WTC11 (cell line): ENCODE measurements at regions not wholly inside any gene's neighbourhood (a gene's known extent, or its start where the extent isn't known, plus 50 kb on each side); places are given as distances from the start of the nearest gene placed in this dataset.

Experiments used
- ATAC-seq: fragments of 200-7000 bp; cut with Tn5 transposase; 2 replicates; pipeline ENCODE4 v1.10.0; 2021; ENCODE audit warnings: mild to moderate bottlenecking, moderate library complexity
- CTCF ChIA-PET: fragments of 300-600 bp; sonication (Branson Sonifier 250); formaldehyde crosslinking; loops from one replicate; lab custom pipeline; 2021; ENCODE audit warnings: antibody characterized with exemption; lab: Charles Lee
- POLR2A ChIA-PET: fragments of 350-600 bp; sonication (Branson Sonifier 250); formaldehyde crosslinking; loops from one replicate; lab custom pipeline; 2021; ENCODE audit warnings: antibody characterized with exemption; lab: Charles Lee
- DNase-seq: peaks from one replicate; pipeline ENCODE4 v3.0.0; 2021; ENCODE audit warnings: low spot score
- H3K27ac Mint-ChIP-seq: 2 replicates; pipeline ENCODE4 v1.8.0; 2021; ENCODE audit warnings: mixed read lengths
- H3K27me3 Mint-ChIP-seq: 2 replicates; pipeline ENCODE4 v1.8.0; 2021; ENCODE audit warnings: low read depth, mild to moderate bottlenecking, moderate library complexity, mixed read lengths
- H3K36me3 Mint-ChIP-seq: 2 replicates; pipeline ENCODE4 v1.8.0; 2021; ENCODE audit warnings: mixed read lengths
- H3K4me1 Mint-ChIP-seq: 2 replicates; pipeline ENCODE4 v1.8.0; 2022; ENCODE audit warnings: mixed read lengths
- H3K4me3 Mint-ChIP-seq: 2 replicates; pipeline ENCODE4 v1.8.0; 2021; ENCODE audit warnings: mild to moderate bottlenecking, moderate library complexity, mixed read lengths
- H3K9me3 Mint-ChIP-seq: 2 replicates; pipeline ENCODE4 v1.8.0; 2021; ENCODE audit warnings: mixed read lengths
- ATF2 ChIP-seq: sonication (generic); formaldehyde crosslinking; IDR thresholded peaks from 2 replicates; pipeline ENCODE4 v1.8.1; 2022; ENCODE audit warnings: low read depth, missing genetic modification reagents, borderline replicate concordance
- ATF6 ChIP-seq: sonication (generic); formaldehyde crosslinking; IDR thresholded peaks from 2 replicates; pipeline ENCODE4 v1.8.1; 2023; ENCODE audit warnings: mild to moderate bottlenecking, missing genetic modification reagents
- ELF4 ChIP-seq: sonication (generic); formaldehyde crosslinking; IDR thresholded peaks from 2 replicates; pipeline ENCODE4 v1.8.1; 2022; ENCODE audit warnings: low read depth, mild to moderate bottlenecking, moderate library complexity, missing genetic modification reagents
- JAZF1 ChIP-seq: fragments of 250-450 bp; sonication (Bioruptor Pico); IDR thresholded peaks from 2 replicates; pipeline ENCODE4 v1.9.0; 2021; ENCODE audit warnings: moderate library complexity, mild to moderate bottlenecking, inconsistent platforms
- MXD4 ChIP-seq: fragments of 250-450 bp; sonication (Bioruptor Pico); IDR thresholded peaks from 2 replicates; pipeline ENCODE4 v1.8.0; 2021; ENCODE audit warnings: mild to moderate bottlenecking, moderate library complexity, borderline replicate concordance
- MYBL2 ChIP-seq: sonication (generic); formaldehyde crosslinking; IDR thresholded peaks from 2 replicates; pipeline ENCODE4 v1.8.1; 2023; ENCODE audit warnings: mild to moderate bottlenecking, moderate library complexity, missing genetic modification reagents
- NR2C2 ChIP-seq: sonication (generic); formaldehyde crosslinking; IDR thresholded peaks from 2 replicates; pipeline ENCODE4 v1.8.0; 2022; ENCODE audit warnings: mild to moderate bottlenecking, missing genetic modification reagents
- SMAD3 ChIP-seq: sonication (generic); formaldehyde crosslinking; IDR thresholded peaks from 2 replicates; pipeline ENCODE4 v1.8.0; 2022; ENCODE audit warnings: missing genetic modification reagents, mild to moderate bottlenecking, borderline replicate concordance
- SOX15 ChIP-seq: fragments of 250-450 bp; sonication (Bioruptor Pico); IDR thresholded peaks from 2 replicates; pipeline ENCODE4 v1.9.0; 2021; ENCODE audit warnings: mild to moderate bottlenecking
- TCF7 ChIP-seq: sonication (generic); formaldehyde crosslinking; IDR thresholded peaks from 2 replicates; pipeline ENCODE4 v1.8.0; 2022; ENCODE audit warnings: mild to moderate bottlenecking, low read depth, missing genetic modification reagents, moderate library complexity
- TEAD1 ChIP-seq: sonication (generic); formaldehyde crosslinking; IDR thresholded peaks from 2 replicates; pipeline ENCODE4 v1.8.0; 2022; ENCODE audit warnings: mild to moderate bottlenecking, missing genetic modification reagents
- TEAD4 ChIP-seq: sonication (generic); formaldehyde crosslinking; IDR thresholded peaks from 2 replicates; pipeline ENCODE4 v1.8.0; 2022; ENCODE audit warnings: mild to moderate bottlenecking, missing genetic modification reagents
- USF1 ChIP-seq: sonication (generic); formaldehyde crosslinking; IDR thresholded peaks from 2 replicates; pipeline ENCODE4 v1.8.0; 2022; ENCODE audit warnings: mild to moderate bottlenecking, missing genetic modification reagents
- ZNF121 ChIP-seq: sonication (generic); formaldehyde crosslinking; IDR thresholded peaks from 2 replicates; pipeline ENCODE4 v1.8.0; 2023; ENCODE audit warnings: missing genetic modification reagents
- ZNF138 ChIP-seq: sonication (generic); formaldehyde crosslinking; conservative IDR thresholded peaks from 2 replicates; pipeline ENCODE4 v1.8.1; 2022; ENCODE audit warnings: mild to moderate bottlenecking, moderate library complexity, missing genetic modification reagents
- ZNF219 ChIP-seq: sonication (generic); formaldehyde crosslinking; IDR thresholded peaks from 2 replicates; pipeline ENCODE4 v1.8.0; 2023; ENCODE audit warnings: missing genetic modification reagents, mild to moderate bottlenecking, borderline replicate concordance
- ZNF263 ChIP-seq: sonication (generic); formaldehyde crosslinking; IDR thresholded peaks from 2 replicates; pipeline ENCODE4 v1.8.1; 2022; ENCODE audit warnings: low read depth, mild to moderate bottlenecking, moderate library complexity, missing genetic modification reagents
- ZNF281 ChIP-seq: sonication (generic); formaldehyde crosslinking; IDR thresholded peaks from 2 replicates; pipeline ENCODE4 v1.8.0; 2023; ENCODE audit warnings: mild to moderate bottlenecking, missing genetic modification reagents
- ZNF396 ChIP-seq: fragments of 250-450 bp; sonication (Bioruptor Pico); IDR thresholded peaks from 2 replicates; pipeline ENCODE4 v1.8.0; 2021; ENCODE audit warnings: mild to moderate bottlenecking, moderate library complexity, borderline replicate concordance
- ZNF532 ChIP-seq: fragments of 250-450 bp; sonication (Bioruptor Pico); IDR thresholded peaks from 2 replicates; pipeline ENCODE4 v1.9.0; 2021; ENCODE audit warnings: mild to moderate bottlenecking, borderline replicate concordance

- TF ChIP-seq ZNF138 (CRISPR knock-in tag), result no peak
- no peak for TF ChIP-seq TEAD4 (CRISPR knock-in tag)
Observed at GRCh38 chr2:83860320-83860719, 598.8 kb downstream of the SUCLG1 start (continued).

DNA sequence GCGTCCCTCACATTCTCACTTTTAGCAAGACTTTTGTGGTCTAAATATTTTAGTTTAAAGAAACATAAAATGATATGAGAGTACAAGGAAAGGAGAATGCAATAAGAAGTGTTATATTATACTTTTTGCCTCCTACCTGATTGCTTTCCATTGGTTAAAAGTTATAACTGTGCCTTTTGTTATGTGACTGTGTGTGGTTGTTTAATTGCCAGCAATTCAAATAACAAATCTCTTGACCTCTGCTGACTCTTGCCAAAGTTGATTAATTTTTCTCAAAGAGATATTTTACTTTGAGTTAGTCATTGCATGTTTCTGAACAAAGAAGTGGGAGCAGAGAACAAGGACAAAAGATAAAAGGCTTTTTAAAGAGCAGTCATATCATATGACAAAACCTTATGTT lies 599.5 kb downstream of the SUCLG1 start:
- ATAC-seq (no peak), DNase-seq (no peak)
- ChIA-PET CTCF (no interaction called here), POLR2A (no interaction called here)
- Mint-ChIP-seq H3K27me3 (no peaks in the 10 kb centered on the region), H3K9me3 (no peaks in the 10 kb centered on the region), H3K27ac (no peak overlapping the region), H3K36me3 (no peaks in the 10 kb centered on the region), H3K4me1 (peaks cover 3% of the 10 kb centered on the region), H3K4me3 (no peak overlapping the region)
- TF ChIP-seq NR2C2 (CRISPR knock-in tag) (no peak), ATF2 (CRISPR knock-in tag) (no peak), ZNF532 (no peak), ZNF396 (CRISPR knock-in tag) (no peak), USF1 (CRISPR knock-in tag) (no peak)

DNA sequence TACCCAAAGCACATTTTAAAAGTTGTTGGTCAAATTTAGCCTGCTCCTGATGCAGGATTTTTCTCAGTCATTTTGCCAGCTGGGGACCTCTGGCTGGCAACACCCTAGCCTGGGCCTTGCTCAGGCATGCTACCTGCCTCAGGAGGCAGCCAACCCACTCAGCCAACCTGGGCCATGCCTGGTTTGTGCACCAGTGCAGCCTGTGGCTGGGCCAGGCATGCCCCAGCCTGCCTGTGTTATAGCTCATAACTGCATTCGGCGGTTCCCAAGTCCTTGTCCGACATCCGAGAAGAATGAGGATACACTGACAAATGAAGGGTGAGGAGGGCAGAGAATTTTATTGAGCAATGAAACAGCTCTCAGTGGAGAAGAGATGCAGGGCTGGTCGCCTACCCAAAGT lies 608.0 kb downstream of the SUCLG1 start:
- ChIA-PET CTCF (no interaction called here), POLR2A (no interaction called here)
- H3K27ac Mint-ChIP-seq, result no peak overlapping the region
- no peaks in the 10 kb centered on the region for H3K27me3 Mint-ChIP-seq
- TF ChIP-seq TEAD1 (CRISPR knock-in tag), result no peak
- H3K4me3 Mint-ChIP-seq, result no peak overlapping the region
- H3K36me3 Mint-ChIP-seq, result no peaks in the 10 kb centered on the region; the same call in 1 of the 2 replicates
- ATAC-seq (no peak), DNase-seq (no peak)
- peaks cover 19% of the 10 kb centered on the region for H3K9me3 Mint-ChIP-seq
- peaks cover 5% of the 10 kb centered on the region; the same call in 1 of the 2 replicates for H3K4me1 Mint-ChIP-seq

DNA sequence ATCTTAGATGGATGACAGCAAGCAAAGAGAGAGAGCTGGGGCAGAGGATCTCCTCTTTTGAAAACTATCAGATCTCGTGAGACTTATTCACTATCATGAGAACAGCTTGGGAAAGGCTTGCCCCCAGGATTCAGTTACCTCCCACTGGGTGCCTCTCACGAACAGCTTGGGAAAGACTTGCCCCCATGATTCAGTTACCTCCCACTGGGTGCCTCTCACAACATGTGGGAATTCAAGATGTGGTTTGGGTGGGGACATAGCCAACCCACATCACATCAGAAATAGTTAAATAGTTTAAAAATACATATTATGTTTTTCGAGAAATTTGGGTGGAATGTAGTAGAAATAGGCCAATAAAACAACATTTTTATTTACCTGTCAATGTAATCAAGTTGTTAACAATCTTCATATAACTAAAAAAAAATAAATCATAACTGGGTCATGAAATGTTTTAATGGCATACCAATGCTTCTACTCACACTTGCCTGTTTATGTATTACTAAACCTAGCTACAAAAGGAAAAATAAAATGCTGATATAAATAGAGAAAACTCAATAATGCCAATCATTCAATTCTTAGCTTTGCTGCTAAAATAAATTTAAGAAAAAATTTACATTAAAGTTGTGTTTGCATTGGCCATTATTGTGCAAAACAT lies 608.9 kb downstream of the SUCLG1 start:
- no peaks in the 10 kb centered on the region for H3K27me3 Mint-ChIP-seq
- CTCF ChIA-PET, result no interaction called here
- DNase-seq (no peak), ATAC-seq (no peak)
- H3K27ac Mint-ChIP-seq, result no peak overlapping the region
- H3K4me1 Mint-ChIP-seq, result peaks cover 5% of the 10 kb centered on the region; the same call in 1 of the 2 replicates
- POLR2A ChIA-PET, result no interaction called here
- peaks cover 19% of the 10 kb centered on the region for H3K9me3 Mint-ChIP-seq
- H3K36me3 Mint-ChIP-seq, result no peaks in the 10 kb centered on the region; the same call in 1 of the 2 replicates
- no peak overlapping the region for H3K4me3 Mint-ChIP-seq
- TF ChIP-seq ATF6 (no peak), ZNF121 (no peak), MYBL2 (CRISPR knock-in tag) (no peak), TCF7 (CRISPR knock-in tag) (no peak), MXD4 (CRISPR knock-in tag) (no peak), ZNF281 (no peak), SMAD3 (CRISPR knock-in tag) (no peak), SOX15 (CRISPR knock-in tag) (no peak), ELF4 (CRISPR knock-in tag) (no peak), JAZF1 (CRISPR knock-in tag) (no peak), ZNF263 (CRISPR knock-in tag) (no peak), ZNF396 (CRISPR knock-in tag) (no peak), ZNF219 (CRISPR knock-in tag) (no peak)
